PC-9 (cell line): ENCODE measurements at regions not wholly inside any gene's neighbourhood (a gene's known extent, or its start where the extent isn't known, plus 50 kb on each side); places are given as distances from the start of the nearest gene placed in this dataset.

ENCODE experiments used
- CTCF ChIP-seq: fragments of 200-600 bp; sonication (generic); conservative IDR thresholded peaks from 2 replicates; pipeline ENCODE4 v1.6.1; 2017; ENCODE audit warnings: mixed run types, antibody characterized with exemption, mild to moderate bottlenecking, moderate library complexity
- EZH2 ChIP-seq: fragments of 200-600 bp; sonication (generic); IDR thresholded peaks from 2 replicates; pipeline ENCODE4 v1.8.0; 2017; ENCODE audit warnings: antibody characterized with exemption, low read depth

- TF ChIP-seq CTCF (no peak), EZH2 (no peak)
Measured at GRCh38 chr18:56196495-56197225, 441.7 kb downstream of the TXNL1 start.
